HG03139 (cell line): ENCODE measurements at regions not wholly inside any gene's neighbourhood (a gene's known extent, or its start where the extent isn't known, plus 50 kb on each side); places are given as distances from the start of the nearest gene placed in this dataset.
"Not testable (repeated sequence)": the region's sequence is repeated elsewhere in the genome, so short reads cannot be mapped to it uniquely, and the experiment has no call there.

Source experiments
- ATAC-seq: cut with Tn5 transposase; IDR thresholded peaks from one replicate; pipeline ENCODE4 v1.9.1; 2021; ENCODE audit not compliant: unreplicated experiment

DNA sequence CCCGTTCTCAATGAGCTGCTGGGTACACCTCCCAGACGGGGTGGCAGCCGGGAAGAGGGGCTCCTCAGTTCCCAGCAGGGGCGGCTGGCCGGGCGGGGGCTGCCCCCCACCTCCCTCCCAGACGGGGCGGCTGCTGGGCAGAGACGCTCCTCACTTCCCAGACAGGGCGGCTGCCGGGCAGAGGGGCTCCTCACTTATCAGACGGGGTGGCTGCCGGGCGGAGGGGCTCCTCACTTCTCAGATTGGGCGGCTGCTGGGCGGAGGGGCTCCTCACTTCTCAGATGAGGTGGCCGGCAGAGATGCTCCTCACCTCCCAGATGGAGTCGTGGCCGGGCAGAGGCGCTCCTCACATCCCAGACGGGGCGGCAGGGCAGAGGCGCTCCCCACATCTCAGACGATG lies 559.0 kb downstream of the CD109 start:
- not testable (repeated sequence) for ATAC-seq

DNA sequence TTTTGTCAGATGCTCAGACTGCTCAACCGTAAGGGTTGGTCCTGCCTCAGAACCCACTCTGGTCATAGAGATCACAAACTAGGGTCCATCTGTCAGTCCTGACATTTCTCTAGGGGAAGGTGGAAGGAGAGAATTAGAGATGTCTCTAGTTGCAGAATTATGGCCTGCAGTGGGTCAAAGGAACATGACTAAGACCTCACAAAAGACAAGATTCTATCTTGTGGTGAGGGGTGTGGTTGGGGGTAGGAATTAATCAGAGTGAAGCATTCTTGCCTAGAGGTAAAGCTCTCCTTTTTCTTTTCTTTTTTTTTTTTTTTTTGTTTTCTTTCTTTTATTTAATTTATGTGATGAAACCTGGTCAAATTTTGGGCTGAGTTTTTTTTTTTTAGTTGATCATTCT lies 558.1 kb downstream of the CD109 start:
- not testable (repeated sequence) for ATAC-seq

DNA sequence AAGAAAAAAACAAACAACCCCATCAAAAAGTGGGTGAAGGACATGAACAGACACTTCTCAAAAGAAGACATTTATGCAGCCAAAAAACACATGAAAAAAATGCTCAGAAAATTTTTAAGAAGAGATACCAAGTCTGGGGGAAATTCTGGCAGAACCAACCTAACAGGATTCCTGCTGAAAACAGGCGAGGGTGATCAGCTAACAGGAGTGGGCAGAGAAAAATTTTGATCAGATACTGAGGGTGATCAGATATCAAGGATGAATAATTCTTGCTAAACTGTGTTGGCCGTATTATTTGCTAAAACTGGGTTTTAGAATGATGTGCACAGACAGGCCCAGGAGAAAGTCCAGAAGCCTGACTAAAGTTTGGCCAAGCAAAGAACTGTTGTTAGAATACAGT lies 557.3 kb downstream of the CD109 start:
- ATAC-seq = no peak

DNA sequence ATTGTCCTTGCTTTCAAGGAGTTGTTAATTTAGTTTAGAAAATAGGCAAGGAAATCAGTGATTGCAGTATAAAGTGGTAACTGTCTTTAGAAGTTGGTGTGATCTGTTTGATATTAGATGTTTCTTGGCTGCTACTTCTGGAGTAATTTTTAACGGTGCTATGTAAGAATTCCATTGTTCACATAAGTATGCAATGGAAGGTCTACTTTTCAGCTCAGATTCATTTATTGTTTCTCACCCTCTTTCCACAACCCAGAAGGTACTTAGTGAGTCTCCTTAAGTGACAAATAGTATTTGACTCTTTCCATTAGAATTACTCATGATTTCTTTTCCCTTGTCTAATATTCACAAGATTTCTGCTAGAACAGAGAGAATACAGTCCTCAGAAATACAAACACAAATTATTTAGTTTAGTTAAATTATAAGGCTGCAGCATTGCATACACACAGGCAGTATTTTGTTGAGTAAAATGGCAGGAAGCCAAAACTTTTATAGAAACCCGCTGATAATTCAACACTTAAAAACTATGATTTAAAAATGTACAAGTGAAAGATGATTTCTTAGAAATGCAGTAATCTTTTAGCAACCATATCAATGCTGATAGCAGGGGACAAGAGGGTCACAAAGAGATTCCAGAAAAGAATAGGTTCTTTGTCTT lies 554.3 kb downstream of the CD109 start:
- ATAC-seq = peak; percentile 12

DNA sequence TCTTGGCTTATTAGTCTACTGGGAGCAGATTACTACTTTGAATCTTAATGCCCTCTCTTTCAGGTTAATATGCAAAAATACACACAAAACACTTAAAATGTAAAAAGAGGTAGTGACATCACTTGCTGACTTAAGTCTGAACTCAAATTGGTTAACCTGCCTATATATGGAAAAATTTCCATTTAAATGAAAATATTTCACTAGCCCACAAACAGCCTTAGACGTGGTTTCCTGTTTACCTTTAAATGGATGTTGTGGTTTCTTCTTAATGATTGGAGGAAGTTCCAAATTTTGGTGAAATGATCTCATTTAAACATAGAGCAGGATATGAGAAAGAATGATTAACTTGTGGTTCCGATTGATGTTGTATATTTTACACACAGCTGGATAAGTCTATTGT lies 553.7 kb downstream of the CD109 start:
- peak; percentile 90 for ATAC-seq

DNA sequence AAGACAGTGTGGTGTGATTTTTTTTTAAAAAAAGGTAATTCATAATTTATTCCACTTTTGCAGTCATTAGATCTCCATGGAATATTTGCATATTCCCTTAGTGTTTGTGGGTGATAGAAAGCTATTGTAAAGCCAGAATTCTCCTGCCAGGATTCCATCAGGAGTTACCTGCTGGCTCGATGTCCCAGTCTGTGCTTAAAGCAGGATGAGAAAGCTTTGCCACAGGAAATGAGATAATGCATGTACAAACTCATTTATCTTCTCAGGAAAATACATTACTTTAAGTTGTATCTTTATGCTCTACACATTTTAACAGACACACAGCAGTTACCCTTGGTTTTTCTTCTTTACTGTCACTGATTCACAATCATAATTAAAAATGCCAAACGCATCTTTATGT lies 553.0 kb downstream of the CD109 start:
- ATAC-seq = no peak

DNA sequence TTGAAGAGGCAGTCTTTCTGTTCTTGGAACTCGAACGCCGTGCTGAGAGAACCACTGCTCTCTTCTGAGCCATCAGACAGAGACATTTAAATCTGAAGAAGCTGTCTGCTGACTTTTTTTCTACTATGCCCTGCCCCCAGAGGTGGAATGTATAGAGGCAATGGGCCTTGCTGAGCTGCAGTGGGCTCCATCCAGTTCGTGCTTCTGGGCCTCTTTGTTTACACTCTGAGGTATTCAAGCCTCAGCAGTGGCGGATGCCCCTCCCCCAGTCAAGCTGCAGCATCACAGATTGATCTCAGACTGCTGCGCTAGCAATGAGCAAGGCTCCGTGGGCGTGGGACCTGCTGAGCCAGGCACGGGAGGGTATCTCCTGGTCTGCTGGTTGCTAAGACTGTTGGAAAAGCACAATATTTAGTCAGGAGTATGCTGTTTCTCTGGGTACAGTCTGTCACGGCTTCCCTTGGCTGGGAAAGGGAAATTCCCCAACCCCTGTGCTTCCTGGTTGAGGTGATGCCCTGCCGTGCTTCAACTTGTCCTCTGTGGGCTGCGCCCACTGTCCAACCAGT lies 526.8 kb downstream of the CD109 start:
- ATAC-seq = no peak

DNA sequence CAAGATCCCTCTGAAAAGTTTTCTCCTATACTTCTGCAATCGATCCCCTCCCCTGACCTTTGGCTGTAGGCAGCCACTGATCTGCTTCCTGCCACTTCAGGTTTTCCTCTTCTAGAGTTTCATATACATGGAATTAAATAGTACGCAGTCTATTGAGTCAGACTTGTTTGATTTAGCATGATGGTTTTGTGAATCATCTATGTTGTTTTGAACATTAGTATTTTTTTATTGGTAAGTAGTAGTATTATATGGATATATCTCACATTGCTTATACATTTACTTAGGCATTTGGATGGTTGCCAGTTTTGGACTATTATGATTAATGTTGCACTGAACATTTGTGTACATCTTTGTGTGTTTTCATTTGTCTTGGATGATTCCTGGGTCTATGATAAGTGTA lies 518.0 kb downstream of the CD109 start:
- no peak for ATAC-seq

DNA sequence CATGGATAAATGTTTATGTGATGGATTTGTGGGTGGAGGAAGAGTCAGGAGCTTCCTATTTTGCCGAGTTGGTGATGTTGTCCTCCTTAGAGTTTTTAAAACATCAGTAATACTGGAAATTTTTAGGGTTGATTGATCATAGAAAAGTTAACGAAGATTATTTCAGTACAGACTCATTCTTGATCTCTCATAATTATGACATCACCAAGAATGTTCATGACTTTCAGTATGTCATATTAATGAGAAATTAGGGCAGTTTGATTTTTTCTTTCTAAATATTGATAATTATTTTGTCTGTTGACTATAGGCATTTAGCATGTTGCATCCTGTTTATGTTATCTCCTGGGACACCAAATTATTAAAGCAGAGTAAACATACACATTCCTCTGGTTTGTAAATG lies 512.2 kb downstream of the CD109 start:
- ATAC-seq = no peak

DNA sequence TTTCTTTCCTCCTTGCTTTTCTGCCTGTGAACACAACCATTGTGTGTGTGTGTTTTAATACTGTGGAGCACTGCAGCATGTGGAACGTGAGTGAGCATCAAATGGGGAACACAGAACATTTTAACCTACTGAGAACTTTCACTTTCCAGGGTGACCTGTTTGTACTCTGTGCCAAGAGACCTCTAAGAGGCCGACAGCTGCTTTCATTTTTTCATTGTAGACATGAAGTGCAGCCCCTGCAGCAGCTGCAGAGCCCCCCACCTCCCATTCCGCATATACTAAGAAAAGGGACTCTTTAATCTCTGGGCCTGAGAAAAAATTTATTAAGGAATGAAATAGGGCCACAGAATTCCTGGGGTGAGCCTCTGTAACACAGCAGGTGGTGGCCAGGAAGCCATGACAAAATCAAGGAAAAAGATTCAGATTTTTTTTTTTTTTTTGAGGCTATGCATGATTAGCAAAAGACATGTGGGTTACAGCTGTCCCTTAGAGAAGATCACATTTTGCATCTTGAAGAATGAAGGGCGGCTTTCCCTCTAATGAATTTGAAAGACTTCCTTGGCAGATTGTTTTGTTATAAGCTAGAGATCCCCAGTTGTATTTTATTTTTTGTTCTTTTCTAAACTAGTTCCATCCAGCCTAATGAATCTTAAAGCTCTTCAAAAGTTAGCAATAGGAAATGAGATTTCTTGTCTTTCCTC lies 503.4 kb downstream of the CD109 start:
- no peak for ATAC-seq

DNA sequence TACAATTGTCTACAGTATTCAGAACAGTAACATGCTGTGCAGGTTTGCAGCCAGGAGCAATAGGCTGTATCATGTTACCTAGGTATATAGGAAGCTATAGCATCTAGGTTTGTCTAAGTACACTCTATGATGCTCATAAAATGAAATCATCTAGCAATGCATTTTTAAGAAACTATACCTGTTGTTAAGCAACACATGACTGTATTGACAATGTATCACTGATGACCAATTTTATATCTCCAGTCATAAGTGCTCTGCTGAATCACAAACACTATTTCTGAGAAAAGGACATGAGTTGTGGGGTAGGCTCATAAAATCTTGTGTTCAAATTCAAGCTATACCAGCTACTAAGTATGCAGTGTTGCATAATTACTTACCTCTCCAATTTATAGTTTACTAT lies 501.3 kb downstream of the CD109 start:
- ATAC-seq = no peak

DNA sequence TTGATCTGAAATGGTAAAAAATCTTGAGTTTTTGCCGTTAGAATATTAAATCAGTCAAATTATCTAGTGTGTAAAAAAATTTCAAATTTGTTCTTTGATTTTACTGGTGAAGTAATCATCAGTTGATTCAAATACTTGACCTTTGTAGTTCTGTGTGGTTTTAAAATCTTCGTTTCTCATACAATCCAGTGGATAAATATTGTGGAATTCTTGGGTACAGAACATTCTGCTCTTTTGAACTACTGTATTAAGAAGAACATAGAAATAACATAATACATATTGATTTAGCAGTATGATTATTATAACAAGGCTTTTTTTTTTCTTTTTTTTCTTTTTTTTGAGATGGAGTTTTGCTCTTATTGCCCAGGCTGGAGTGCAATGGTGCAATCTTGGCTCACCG lies 491.8 kb downstream of the CD109 start:
- ATAC-seq = no peak

DNA sequence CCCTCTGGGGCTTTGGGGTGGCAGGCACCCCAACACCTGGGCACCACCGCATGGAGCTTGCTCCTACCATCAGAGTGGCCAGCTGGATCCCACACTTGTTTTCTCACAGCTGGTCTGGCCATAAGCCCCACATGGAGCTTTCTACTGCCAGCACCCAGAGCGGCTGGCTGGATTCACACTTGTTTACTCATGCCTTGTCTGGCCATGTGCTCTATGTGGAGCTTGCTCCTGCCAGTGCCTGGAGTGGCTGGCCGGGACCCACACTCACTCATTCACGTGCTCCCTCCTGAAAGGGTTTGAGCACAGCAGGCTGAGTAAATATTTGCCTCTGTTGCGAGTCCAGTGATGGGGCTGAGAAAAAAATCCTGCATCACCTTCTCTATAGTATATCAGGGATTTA lies 487.0 kb downstream of the CD109 start:
- no peak for ATAC-seq

DNA sequence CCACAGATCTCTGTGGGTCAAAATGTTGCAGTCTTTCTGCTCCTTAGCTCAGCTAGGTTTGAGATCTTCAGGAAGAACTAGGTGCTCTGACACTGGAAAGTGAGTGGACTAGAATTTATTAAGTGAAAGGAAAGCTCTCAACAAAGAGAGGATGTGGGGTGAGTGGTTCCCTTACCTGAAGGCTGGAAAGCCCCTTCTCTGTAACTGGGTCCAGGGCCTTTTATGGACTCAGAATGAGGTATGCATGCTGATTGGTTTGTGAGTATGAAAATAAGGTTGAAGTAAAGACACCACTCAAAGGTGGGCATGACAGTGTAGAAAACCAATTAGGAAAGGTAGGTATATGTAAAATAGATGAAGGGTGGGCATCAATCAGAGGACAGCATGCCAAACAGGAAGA lies 485.5 kb downstream of the CD109 start:
- no peak for ATAC-seq

DNA sequence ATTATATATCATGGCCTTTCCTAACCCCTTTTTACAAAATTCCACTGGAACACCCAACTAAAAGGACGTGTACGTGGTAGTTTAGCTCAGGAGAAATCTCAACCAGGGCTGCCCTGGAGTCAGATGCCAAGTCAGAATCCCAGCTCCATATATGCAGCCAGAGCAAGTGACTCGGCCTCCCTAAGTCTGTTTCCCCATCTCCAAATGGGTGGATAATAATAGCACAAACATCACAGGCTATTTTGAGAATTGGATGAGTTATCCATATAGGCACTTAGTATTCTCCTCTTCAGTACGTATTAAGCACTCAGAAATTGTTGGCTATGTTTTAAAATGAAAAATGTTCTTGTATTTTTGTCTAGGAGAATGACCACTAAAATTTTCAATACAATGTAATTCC lies 481.5 kb downstream of the CD109 start:
- ATAC-seq = no peak

DNA sequence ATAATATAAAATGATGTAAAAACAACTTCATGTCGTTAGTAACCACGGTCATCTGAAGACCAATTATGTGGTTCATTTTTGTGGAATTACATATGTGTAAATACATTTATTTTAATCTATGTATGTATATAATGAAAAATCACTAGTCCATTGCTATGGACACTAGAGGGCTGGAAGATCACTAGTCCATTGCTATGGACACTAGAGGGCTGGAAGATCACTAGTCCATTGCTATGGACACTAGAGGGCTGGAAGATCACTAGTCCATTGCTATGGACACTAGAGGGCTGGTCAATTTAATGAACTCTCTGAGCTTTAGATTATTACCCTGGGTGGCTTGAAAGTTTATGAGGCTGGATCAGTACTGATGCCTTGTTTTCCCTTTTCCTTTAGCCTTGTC lies 474.5 kb downstream of the CD109 start:
- not testable (repeated sequence) for ATAC-seq

DNA sequence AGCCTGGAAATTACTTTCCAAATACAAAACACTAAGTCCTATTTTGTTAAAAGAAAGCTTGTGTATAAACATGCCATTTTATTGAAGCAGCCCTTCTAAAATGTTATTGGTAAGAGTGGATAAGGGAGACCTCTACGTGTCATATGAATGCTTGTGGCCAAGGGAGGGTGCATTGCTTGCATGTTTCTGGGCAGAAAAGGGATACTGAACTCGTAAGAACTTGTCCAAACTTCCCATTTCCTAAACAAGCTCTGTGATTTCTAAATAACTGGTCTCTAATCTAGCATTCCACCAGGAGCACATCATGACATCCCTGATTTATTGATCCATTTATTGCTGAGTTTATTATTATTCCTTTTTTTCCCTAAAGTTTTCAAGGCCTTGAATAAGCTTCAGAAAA lies 474.1 kb downstream of the CD109 start:
- no peak for ATAC-seq

DNA sequence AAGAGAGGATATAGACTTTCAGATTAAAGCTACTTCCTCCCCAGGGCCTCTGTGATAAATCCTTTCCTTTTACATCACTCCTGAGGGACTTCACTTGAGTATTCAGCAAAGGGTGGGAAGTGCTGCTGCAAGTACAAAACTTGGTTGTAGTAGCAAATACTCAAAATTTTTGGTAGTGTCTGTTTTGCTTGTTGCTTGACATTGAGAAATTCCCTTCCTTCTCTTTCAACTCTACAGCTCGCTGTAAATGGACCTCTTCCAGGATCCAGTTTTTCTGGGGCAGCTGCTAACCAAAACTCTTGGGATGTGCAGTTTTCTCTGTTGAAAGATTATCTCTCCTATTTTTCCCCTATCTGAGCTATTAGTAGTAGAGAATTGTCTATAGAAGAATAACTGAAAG lies 472.0 kb downstream of the CD109 start:
- ATAC-seq = no peak

DNA sequence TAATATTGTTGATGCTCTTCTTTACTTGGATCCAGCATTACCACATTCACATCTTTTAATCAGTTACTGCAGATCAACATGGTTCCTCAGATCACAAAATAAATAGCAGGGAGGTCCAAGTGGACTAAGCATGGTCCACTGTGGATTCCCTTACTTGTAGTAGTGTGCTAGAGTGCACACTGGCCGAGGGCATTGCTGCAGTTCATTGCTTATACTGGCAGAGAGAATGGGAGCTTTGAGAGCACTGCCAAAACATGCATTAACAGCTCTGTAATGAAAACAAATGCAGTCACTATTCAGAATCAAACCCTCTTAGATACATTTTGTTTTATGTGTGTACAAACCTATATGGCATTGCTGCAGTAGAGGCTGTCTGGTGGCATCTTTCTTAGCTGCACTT lies 471.5 kb downstream of the CD109 start:
- ATAC-seq = no peak

DNA sequence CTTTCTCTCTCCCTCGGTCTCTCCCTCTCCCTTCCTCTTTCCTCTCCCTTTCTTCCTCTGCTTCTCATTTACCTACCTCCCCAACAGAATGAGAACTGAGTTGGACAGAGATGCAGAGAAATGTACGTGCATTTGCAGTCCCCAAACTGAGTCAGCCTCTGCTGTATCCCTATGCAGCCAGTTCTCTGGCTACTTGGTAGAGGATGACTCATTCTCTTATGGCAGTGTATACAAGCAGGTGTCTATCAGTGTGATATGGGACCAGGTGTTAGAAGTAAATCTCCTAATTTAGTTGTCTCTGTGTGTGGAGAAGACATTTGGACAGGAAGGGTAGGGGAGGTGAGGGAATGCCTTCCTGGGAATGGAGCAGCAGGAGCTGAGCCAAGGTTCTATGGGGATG lies 470.8 kb downstream of the CD109 start:
- ATAC-seq = no peak

DNA sequence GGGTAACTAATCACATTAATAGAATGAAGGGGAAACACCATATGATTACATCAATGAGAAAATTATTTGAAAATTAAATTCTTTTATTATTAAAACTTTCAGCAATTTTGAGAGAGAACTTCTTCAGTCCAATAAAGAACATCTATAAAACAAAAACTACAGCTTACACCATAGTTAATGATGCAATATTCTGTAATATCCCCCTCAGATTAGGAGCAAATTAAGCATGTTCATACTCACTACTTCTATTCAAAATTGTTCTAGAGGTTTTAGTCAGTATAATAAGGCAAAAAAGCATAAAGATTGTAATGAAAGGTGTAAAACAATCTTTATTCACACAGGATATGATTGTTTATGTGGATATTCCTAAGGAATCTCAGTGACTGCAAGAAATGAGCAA lies 465.4 kb downstream of the CD109 start:
- no peak for ATAC-seq

DNA sequence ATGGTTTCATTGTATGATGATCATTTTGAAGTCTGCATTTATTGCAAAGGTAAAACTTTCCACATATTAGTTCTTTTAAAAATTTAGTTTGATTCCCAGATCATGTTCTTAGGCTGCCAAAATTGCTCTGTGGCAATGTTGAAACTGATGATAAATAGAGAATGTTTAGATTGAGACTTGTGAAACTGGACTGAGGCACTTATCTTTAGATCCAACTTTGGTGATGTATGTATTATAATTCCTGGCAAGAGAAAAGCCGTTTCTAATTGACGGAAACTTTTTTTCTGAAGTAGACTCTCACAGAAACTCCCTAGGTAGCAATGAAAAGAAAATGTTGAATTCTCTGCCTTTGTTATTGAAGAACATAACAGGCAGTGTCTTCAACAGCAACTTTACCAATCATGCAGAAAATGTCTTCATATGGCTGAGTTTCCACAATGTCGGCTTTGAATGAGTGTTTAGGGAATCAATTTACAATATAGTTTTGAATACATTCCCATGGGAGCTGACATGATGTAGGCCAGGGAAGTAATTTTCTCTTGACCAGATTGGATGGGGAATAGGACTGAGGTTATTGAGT lies 456.2 kb downstream of the CD109 start:
- no peak for ATAC-seq
